Activated T-cell treated with anti-CD3 and anti-CD28 coated beads, Interleukin-2, amount 50 U/mL, for 48 hours (primary cell): ENCODE measurements at regions not wholly inside any gene's neighbourhood (a gene's known extent, or its start where the extent isn't known, plus 50 kb on each side); places are given as distances from the start of the nearest gene placed in this dataset.
"Not testable (repeated sequence)": the region's sequence is repeated elsewhere in the genome, so short reads cannot be mapped to it uniquely, and the experiment has no call there.

Experiments
- DNase-seq, 2 experiments: peaks; one replicate each; pipeline ENCODE4 v3.0.0-alpha.2; 2020

- DNase-seq: no peak
These were observed 276.8 kb upstream of the GRM3 start for GRCh38 chr7:86366946-86367345.

- not testable (repeated sequence) for DNase-seq
These were observed 303.3 kb upstream of the GRM3 start for GRCh38 chr7:86340407-86340806.

- no peak for DNase-seq
These were observed 304.7 kb upstream of the GRM3 start for GRCh38 chr7:86339051-86339450.

- no peak for DNase-seq
These were observed 314.8 kb upstream of the GRM3 start for GRCh38 chr7:86328801-86329433.

GRCh38 chr7:86326847-86327246, 316.9 kb upstream of the GRM3 start:
- no peak for DNase-seq

- no peak for DNase-seq
These were observed 322.8 kb upstream of the GRM3 start for GRCh38 chr7:86320889-86321288.

- DNase-seq: no peak
These were observed 323.4 kb upstream of the GRM3 start for GRCh38 chr7:86320341-86320740.

- DNase-seq: no peak
These were observed 329.9 kb upstream of the GRM3 start for GRCh38 chr7:86313842-86314241.

- DNase-seq: no peak
These were observed 342.4 kb upstream of the GRM3 start for GRCh38 chr7:86301301-86301700.

- DNase-seq: no peak
These were observed 348.2 kb upstream of the GRM3 start for GRCh38 chr7:86295526-86295925.

- DNase-seq: no peak
These were observed 361.6 kb upstream of the GRM3 start for GRCh38 chr7:86282014-86282682.

- DNase-seq: no peak
These were observed 363.6 kb upstream of the GRM3 start for GRCh38 chr7:86280150-86280549.

- DNase-seq: no peak
These were observed 380.9 kb upstream of the GRM3 start for GRCh38 chr7:86262781-86263180.

GRCh38 chr7:86257894-86258293, 385.8 kb upstream of the GRM3 start:
- DNase-seq: no peak

GRCh38 chr7:86252406-86252805, 391.3 kb upstream of the GRM3 start:
- no peak for DNase-seq

GRCh38 chr7:86248977-86249376, 394.7 kb upstream of the GRM3 start:
- DNase-seq: no peak

- no peak for DNase-seq
These were observed 400.5 kb upstream of the GRM3 start for GRCh38 chr7:86243171-86243570.

- DNase-seq: no peak
These were observed 417.5 kb upstream of the GRM3 start for GRCh38 chr7:86226191-86226590.

GRCh38 chr7:86222806-86223205, 420.9 kb upstream of the GRM3 start:
- no peak for DNase-seq

- DNase-seq: no peak
These were observed 429.0 kb upstream of the GRM3 start for GRCh38 chr7:86214734-86215133.

- no peak for DNase-seq
These were observed 430.7 kb upstream of the GRM3 start for GRCh38 chr7:86212976-86213375.

- no peak for DNase-seq
These were observed 434.7 kb upstream of the GRM3 start for GRCh38 chr7:86209036-86209435.

GRCh38 chr7:86207740-86208139, 436.0 kb upstream of the GRM3 start:
- DNase-seq: no peak

- DNase-seq: no peak
These were observed 440.9 kb upstream of the GRM3 start for GRCh38 chr7:86202833-86203232.

GRCh38 chr7:86201767-86202166, 441.9 kb upstream of the GRM3 start:
- DNase-seq: no peak
